Lung (tissue), 11 donors: ENCODE measurements at regions not wholly inside any gene's neighbourhood (a gene's known extent, or its start where the extent isn't known, plus 50 kb on each side); places are given as distances from the start of the nearest gene placed in this dataset.

Experiments used
- ATAC-seq: fragments of 200-7000 bp; cut with Tn5 transposase; one replicate; pipeline ENCODE4 v1.9.1; 2020; ENCODE audit warnings: moderate number of reproducible peaks; ENCODE audit not compliant: insufficient read depth, low FRiP score
- DNase-seq, 3 donors: peaks; one replicate each; pipeline ENCODE4 v3.0.0-alpha.2; 2013 to 2017
- H3K27ac ChIP-seq, 2 donors: one replicate each; pipeline ENCODE4 v1.5.1; 2013; ENCODE audit warnings: mild to moderate bottlenecking in 2 of 2, moderate library complexity in 2 of 2, control low read depth in 1 of 2, inconsistent platforms in 1 of 2, low read depth in 1 of 2, low read length in 1 of 2
- H3K27me3 ChIP-seq, 3 donors: one replicate each; pipeline ENCODE4 v1.5.1; 2013; ENCODE audit warnings: low read length in 2 of 3; ENCODE audit not compliant: control insufficient read depth in 3 of 3, insufficient read depth in 3 of 3
- H3K36me3 ChIP-seq, 4 donors: one replicate each; pipeline ENCODE4 v1.5.1; 2013; ENCODE audit warnings: low read length in 4 of 4, mild to moderate bottlenecking in 1 of 4, moderate library complexity in 1 of 4; ENCODE audit not compliant: control insufficient read depth in 4 of 4, insufficient read depth in 4 of 4
- H3K4me1 ChIP-seq, 5 donors: one replicate each; pipeline ENCODE4 v1.5.1; 2013; ENCODE audit warnings: low read length in 5 of 5, mild to moderate bottlenecking in 2 of 5, moderate library complexity in 1 of 5; ENCODE audit not compliant: control insufficient read depth in 5 of 5, insufficient read depth in 5 of 5
- H3K4me3 ChIP-seq: one replicate; pipeline ENCODE4 v1.5.1; 2013; ENCODE audit warnings: mild to moderate bottlenecking, control low read depth, moderate library complexity
- H3K9ac ChIP-seq, 2 donors: one replicate each; pipeline ENCODE4 v1.5.1; 2013; ENCODE audit warnings: low read length in 2 of 2, control low read depth in 1 of 2; ENCODE audit not compliant: insufficient read depth in 1 of 2
- H3K9me3 ChIP-seq, 4 donors: one replicate each; pipeline ENCODE4 v1.5.1; 2013; ENCODE audit warnings: low read length in 3 of 4, mild to moderate bottlenecking in 1 of 4, moderate library complexity in 1 of 4; ENCODE audit not compliant: control insufficient read depth in 4 of 4, insufficient read depth in 3 of 4
- WGBS, 2 donors: extraction: QIAGEN DNeasy Blood & Tissue Kit; methylation state at CpG; one replicate each; pipeline ENCODE4 v1.1.7; 2013; 5-methylcytosine and 5-hydroxymethylcytosine counted together
- TF ChIP-seq, protein P1 (sequence below): IDR thresholded peaks from 2 replicates; pipeline ENCODE4 v1.5.1; 2012; ENCODE audit warnings: mild to moderate bottlenecking; ENCODE audit errors: control extremely low read depth, extremely low read depth
- donor health status: control.
- donor health status: control.
- donor health status: Bipolar disorder and iron deficiency.
- donor health status: healthy.
- donor health status: DM: yes; HTN: yes; CAD: no.

DNA sequence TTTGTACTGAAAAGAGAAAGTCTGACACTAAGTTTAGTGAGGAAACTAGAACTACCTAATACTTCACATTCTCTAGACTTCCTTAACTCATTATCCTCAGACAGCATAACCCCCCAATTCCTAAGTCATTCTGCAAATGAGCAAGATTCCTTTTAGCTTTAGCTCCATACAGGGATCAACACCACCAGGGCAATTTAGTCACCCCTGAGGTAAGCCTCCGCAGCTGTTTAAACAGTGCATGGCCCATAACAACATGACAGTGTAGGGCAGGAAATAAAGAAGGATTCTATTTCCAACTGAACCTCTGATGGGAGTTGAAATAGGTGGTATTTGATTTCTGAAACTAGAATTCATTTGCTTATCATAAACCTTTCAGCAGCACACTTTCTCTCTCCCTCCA lies 112.8 kb upstream of the DKK2 start:
- Histone ChIP-seq H3K4me1 (no peaks in the 10 kb centered on the region), H3K9ac (no peak overlapping the region), H3K27me3 (no peaks in the 10 kb centered on the region), H3K4me3 (no peak overlapping the region), H3K27ac (no peak overlapping the region), H3K36me3 (no peaks in the 10 kb centered on the region), H3K9me3 (peaks cover 0 to 4% (median 0%) of the 10 kb centered on the region in 4 donors)
- TF ChIP-seq, protein P1, sequence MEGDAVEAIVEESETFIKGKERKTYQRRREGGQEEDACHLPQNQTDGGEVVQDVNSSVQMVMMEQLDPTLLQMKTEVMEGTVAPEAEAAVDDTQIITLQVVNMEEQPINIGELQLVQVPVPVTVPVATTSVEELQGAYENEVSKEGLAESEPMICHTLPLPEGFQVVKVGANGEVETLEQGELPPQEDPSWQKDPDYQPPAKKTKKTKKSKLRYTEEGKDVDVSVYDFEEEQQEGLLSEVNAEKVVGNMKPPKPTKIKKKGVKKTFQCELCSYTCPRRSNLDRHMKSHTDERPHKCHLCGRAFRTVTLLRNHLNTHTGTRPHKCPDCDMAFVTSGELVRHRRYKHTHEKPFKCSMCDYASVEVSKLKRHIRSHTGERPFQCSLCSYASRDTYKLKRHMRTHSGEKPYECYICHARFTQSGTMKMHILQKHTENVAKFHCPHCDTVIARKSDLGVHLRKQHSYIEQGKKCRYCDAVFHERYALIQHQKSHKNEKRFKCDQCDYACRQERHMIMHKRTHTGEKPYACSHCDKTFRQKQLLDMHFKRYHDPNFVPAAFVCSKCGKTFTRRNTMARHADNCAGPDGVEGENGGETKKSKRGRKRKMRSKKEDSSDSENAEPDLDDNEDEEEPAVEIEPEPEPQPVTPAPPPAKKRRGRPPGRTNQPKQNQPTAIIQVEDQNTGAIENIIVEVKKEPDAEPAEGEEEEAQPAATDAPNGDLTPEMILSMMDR, result no peak
- DNase-seq, result no peak
- WGBS, 2 donors, result 87 to 100% methylated on average over 1 of the region's 1 CpG
- ATAC-seq, result no peak

- ATAC-seq (no peak), DNase-seq (no peak)
- no peaks in the 10 kb centered on the region for H3K36me3 ChIP-seq
- H3K27ac ChIP-seq, result no peak overlapping the region
- no peaks in the 10 kb centered on the region for H3K27me3 ChIP-seq
- H3K4me3 ChIP-seq, result no peak overlapping the region
- WGBS, 2 donors, result 74 to 91% methylated on average over 1 of the region's 1 CpG
- H3K4me1 ChIP-seq, result no peaks in the 10 kb centered on the region
- peaks cover 0 to 4% (median 0%) of the 10 kb centered on the region in 4 donors for H3K9me3 ChIP-seq
- TF ChIP-seq, protein P1, result no peak
- no peak overlapping the region for H3K9ac ChIP-seq
These were observed 111.8 kb upstream of the DKK2 start for GRCh38 chr4:107147873-107148272.

GRCh38 chr4:107138433-107138832 lies 102.3 kb upstream of the DKK2 start:
- no peaks in the 10 kb centered on the region for H3K27me3 ChIP-seq
- H3K9me3 ChIP-seq, result no peaks in the 10 kb centered on the region
- no peak overlapping the region for H3K4me3 ChIP-seq
- no peak for ATAC-seq
- TF ChIP-seq, protein P1, result no peak
- H3K36me3 ChIP-seq, result no peaks in the 10 kb centered on the region
- no peak overlapping the region for H3K9ac ChIP-seq
- DNase-seq, result no peak
- 67 to 93% methylated on average over 1 of the region's 1 CpG for WGBS, 2 donors
- no peak overlapping the region for H3K27ac ChIP-seq
- H3K4me1 ChIP-seq, result no peaks in the 10 kb centered on the region

GRCh38 chr4:107133965-107134653 lies 98.0 kb upstream of the DKK2 start:
- Histone ChIP-seq H3K36me3 (no peaks in the 10 kb centered on the region), H3K9ac (no peak overlapping the region), H3K27ac (no peak overlapping the region), H3K27me3 (no peaks in the 10 kb centered on the region), H3K4me3 (no peak overlapping the region), H3K4me1 (no peaks in the 10 kb centered on the region), H3K9me3 (no peaks in the 10 kb centered on the region)
- DNase-seq (no peak), ATAC-seq (no peak)
- 87 to 94% methylated on average over 4 of the region's 4 CpGs for WGBS, 2 donors
- TF ChIP-seq, protein P1, result no peak
